GM19467 (cell line): ENCODE measurements at regions not wholly inside any gene's neighbourhood (a gene's known extent, or its start where the extent isn't known, plus 50 kb on each side); places are given as distances from the start of the nearest gene placed in this dataset.

ENCODE experiments used
- ATAC-seq: cut with Tn5 transposase; IDR thresholded peaks from one replicate; pipeline ENCODE4 v1.9.1; 2021; ENCODE audit warnings: mild to moderate bottlenecking, moderate library complexity; ENCODE audit not compliant: unreplicated experiment

GRCh38 chr2:236862961-236863728, 222.5 kb upstream of the COPS8 start:
- peak; percentile 74 for ATAC-seq

GRCh38 chr2:236863729-236864126, 222.0 kb upstream of the COPS8 start:
- no peak for ATAC-seq

DNA sequence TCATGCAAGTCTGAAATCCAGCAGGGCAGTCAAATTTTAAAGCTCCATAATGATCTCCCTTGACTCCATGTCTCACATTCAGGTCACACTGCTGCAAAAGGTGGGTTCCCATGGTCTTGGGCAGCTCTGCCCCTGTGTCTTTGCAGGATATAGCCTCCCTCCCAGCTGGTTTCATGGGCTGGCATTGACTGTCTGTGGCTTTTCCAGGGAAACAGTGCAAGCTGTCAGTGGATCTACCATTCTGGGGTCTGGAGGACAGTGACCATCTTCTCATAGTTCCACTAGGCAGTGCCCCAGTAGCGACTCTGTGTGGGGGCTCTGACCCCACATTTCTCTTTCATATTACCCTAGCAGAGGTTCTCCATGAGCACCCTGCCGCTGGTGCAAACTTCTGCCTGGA, 220.6 kb upstream of the COPS8 start:
- ATAC-seq = no peak

GRCh38 chr2:236866542-236867340, 218.9 kb upstream of the COPS8 start:
- ATAC-seq = no peak

- no peak for ATAC-seq
Observed at GRCh38 chr2:236867441-236868260, 218.0 kb upstream of the COPS8 start.

DNA sequence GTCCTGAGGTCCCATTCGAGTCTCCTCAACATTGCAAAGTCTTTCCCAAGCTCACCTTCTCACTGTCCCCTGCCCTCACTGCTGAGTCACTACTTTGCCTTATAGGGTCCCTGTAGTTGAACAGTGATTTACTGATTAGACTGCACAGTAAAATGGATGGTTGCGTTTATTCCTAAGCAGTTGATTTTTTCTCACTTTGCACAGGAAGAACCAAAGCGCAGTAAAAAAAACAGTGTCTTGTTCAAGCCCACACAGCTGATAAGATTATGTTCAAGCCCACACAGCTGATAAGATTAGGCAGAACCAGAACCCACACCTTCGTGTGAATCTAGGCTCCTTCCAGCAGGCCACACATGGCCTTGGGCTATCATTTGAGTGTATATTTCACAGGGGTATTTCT, 215.3 kb upstream of the COPS8 start:
- no peak for ATAC-seq

DNA sequence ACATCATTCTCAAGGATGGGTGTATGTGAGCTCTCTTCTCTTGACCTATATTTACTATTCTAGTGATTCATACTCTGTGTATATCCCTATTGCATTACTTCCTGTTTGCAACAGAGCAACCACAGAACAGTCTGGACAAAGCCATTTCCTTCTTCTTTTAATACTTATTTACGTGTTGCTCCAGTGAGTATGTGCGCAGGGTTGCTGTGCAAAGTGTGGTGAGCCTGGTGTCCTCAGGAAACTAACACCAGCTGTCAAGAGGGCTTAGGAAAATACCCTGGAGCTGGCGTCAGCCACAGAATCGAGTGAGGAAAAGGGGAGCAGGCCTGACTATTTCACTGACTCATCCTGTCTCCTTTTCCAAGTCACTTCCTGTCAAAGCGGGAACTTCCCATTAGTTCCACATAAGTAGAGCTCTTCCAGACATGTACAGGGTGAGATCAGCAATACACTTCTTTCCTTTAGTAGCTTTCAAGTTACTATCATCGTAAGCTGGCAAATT, 214.1 kb upstream of the COPS8 start:
- ATAC-seq = no peak

DNA sequence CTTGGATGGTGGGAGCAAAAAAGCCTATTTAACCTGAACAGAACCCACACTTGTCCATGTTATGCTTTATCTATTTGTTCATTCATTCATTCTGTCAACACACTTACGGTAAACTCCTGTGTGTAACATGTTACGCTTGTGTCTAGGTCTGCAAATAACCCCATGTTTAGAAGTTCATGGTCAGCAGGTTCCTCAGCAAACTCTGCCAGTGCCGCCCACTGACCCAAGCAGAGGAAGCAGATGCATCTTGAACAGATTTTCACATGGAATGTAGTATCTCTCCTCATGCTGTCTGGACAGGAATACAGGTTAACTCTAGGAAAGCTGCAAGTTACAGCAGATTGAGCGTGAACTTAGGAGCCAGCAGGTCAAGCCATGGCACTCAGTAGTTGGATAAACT, 213.7 kb upstream of the COPS8 start:
- ATAC-seq = no peak

- no peak for ATAC-seq
Observed at GRCh38 chr2:236872981-236873380, 212.7 kb upstream of the COPS8 start.

DNA sequence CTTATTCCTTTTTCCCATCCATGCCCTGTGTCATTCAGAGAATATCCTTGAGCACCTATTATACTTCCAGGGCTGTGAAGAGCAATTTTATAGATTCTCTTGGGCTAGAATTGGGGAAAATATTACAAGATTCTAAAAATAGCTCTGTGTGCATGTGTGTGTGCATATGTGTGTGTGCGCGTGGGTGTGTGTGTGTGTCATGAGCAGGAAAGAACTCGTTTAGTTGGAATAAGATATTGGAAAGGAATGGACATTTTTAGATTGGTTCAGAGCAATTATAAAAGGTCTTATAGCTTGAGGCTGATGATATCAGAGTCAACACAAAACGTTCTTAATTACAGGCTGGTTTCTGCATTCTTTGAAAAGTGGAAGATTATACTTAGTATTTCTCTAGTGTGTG, 212.1 kb upstream of the COPS8 start:
- ATAC-seq = no peak

DNA sequence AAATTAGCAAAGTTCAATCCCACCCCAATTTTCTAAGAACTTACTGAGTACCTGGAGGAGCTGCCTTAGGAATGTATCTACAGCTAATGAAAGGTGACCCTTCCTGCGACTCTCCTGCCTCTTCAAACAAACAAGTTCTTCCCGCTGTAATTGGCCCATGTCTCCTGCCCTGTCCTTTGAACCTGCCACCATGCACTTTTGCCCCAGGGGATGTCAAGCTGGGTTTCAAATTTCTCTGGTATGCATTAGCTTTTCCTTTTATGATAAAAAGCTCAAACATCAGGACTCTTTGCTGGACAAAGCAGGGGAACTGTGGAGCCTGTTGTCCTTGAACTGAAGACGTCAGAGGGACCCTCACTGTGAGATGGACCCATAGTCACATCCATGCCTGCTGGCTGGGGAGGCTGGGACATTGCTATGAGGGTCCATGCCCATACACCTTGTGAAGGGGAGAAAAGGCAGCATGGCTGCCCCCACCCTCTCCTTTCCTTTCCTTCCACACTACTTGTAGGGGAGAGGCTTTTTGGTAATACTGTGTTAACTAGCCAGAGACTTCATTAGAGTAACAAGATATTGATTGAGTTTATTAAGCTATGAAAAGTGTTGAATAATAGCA, 210.7 kb upstream of the COPS8 start:
- no peak for ATAC-seq

GRCh38 chr2:236875906-236876505, 209.7 kb upstream of the COPS8 start:
- no peak for ATAC-seq

GRCh38 chr2:236876642-236877041, 209.0 kb upstream of the COPS8 start:
- no peak for ATAC-seq

- ATAC-seq = no peak
Observed at GRCh38 chr2:236877972-236878371, 207.7 kb upstream of the COPS8 start.

DNA sequence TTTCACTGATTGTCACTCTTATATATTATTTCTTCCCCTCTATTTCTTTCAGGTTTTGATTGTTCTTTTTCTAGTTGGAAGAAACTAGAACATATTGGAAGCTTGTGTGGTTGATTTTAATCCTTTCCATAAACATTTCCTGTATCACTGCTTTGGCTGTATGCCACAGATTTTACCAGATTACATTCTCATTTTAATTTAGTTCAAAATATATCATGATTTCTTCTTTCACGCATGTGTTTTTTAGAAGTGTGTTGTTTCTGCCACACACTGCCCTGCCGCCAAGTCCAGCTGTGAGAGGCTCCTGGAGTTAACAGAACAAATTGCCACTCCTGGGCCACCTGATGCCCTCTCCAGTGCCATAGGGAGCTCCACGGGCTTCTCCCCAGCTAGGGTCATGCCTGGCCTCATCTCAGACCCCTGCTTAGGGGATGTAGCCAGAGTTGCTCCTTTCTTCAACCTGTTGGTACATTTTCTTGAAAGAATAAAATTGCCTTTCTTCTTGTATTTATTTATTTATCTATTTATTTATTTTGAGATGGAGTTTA, 206.2 kb upstream of the COPS8 start:
- ATAC-seq = no peak

DNA sequence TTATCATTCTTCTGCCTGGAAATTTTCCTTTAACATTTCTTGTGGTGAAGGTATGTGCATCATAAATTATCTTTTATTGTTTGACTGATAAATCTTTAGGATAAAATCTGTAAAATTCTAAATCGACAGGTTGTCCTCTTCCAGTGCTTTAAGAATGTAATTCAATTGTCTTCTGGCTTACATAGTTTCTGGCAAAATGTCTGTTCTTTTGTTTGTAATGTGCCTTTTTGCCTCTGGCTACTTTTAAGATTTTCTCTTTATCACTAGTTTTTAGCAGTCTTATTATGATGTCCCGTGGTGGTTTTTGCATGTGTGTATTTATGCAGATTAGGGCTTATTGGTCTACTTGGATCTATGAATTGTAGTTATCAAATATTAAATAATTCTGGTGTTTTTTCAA, 203.6 kb upstream of the COPS8 start:
- ATAC-seq = no peak

- no peak for ATAC-seq
Observed at GRCh38 chr2:236882930-236883329, 202.8 kb upstream of the COPS8 start.

GRCh38 chr2:236883819-236884218, 201.9 kb upstream of the COPS8 start:
- ATAC-seq = no peak

DNA sequence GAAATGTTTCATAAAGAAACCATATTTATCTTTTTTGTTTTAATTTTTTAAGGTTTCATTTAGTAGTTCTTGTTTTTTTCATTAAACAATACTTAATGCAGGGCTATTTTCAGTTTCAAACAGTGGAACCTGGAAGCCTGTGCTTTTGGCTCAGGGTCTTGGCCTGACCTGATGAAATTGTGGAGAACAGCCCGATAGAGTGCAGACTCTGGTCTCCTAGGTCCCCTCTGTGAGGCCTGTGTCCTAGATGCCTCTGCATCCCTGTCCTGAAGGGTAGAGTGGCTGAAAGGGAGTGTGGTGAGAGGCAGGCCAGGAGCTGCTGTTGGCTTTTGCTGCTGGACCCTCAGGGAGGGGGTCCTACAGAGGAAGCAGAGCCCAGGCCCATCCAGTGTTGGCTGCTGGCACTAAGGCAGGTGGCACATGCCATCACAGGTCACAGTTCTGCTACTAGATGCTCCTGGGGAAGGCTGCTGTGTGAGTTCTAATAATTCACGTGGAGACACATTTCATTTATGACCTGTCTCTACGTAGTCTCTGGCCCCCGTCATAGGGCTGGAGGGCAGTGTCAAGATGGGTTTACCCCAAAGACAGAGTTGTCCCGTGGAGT, 201.0 kb upstream of the COPS8 start:
- no peak for ATAC-seq

DNA sequence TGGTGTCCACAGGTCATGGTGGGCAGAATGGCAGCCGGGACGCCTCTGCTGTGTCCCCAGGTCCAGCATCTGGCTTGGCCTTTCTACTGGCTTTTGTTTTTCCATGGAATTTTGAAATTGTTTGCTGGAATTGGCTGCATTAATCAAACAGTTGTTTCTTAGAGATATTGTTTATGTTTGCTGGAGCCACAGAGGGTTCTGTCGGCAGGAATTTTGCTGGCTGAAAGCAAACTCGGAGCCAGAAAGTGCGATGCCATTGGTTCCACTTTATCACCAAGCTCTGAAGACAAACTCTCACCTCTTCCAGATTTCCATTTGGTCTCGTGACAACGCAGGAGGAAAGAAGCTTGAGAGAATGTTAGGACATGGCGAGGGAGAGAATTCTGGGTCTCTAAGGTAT, 199.2 kb upstream of the COPS8 start:
- no peak for ATAC-seq
